GM18502 (cell line): ENCODE measurements at regions not wholly inside any gene's neighbourhood (a gene's known extent, or its start where the extent isn't known, plus 50 kb on each side); places are given as distances from the start of the nearest gene placed in this dataset.
A peak's percentile ranks its signal among the peaks of the same experiment; 100 is the strongest.

Experiments
- ATAC-seq: cut with Tn5 transposase; IDR thresholded peaks from one replicate; pipeline ENCODE4 v1.9.1; 2021; ENCODE audit warnings: mild to moderate bottlenecking; ENCODE audit not compliant: unreplicated experiment, poor library complexity

DNA sequence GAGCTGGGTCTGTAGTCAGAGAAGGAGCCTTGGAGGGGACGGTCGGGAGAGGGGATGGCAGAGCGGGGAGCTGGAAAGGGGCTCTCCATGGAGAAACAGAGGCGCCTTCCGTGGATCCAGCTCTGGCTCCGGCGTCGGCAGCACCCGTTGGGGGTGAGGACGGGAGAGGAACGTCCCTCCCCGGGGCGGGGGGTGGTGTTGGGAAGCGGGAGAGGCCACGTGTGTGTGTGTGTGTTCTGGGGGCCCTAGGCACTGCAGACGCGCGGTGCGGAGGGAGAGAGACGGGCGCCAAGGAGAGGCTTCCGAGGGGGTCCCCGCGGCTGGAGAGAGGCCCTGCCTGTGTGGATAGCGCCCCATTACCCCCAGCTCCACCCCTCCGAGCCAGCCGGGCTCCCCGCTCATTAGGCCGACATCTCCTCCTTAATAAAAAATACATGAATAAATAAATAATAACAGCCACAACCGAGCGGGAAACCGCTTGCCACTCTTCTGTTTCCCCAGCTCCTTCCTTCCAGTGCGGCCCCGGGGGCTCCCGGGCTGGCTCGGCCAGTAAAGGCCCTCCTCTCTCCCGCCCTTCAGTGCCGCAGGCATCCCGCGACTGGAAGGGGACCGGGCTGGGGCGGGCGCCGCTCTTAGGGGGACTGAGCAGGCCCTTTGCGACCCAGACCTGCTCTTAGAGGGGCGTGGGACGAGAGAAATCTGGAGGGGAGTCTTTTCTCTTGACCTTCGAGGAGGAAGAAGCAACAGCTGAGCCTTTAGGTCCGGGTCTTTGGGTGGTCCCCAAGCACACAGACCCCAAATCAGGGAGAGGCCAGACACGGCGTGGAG is 71.3 kb upstream of the ARAP3 start:
- no peak for ATAC-seq

DNA sequence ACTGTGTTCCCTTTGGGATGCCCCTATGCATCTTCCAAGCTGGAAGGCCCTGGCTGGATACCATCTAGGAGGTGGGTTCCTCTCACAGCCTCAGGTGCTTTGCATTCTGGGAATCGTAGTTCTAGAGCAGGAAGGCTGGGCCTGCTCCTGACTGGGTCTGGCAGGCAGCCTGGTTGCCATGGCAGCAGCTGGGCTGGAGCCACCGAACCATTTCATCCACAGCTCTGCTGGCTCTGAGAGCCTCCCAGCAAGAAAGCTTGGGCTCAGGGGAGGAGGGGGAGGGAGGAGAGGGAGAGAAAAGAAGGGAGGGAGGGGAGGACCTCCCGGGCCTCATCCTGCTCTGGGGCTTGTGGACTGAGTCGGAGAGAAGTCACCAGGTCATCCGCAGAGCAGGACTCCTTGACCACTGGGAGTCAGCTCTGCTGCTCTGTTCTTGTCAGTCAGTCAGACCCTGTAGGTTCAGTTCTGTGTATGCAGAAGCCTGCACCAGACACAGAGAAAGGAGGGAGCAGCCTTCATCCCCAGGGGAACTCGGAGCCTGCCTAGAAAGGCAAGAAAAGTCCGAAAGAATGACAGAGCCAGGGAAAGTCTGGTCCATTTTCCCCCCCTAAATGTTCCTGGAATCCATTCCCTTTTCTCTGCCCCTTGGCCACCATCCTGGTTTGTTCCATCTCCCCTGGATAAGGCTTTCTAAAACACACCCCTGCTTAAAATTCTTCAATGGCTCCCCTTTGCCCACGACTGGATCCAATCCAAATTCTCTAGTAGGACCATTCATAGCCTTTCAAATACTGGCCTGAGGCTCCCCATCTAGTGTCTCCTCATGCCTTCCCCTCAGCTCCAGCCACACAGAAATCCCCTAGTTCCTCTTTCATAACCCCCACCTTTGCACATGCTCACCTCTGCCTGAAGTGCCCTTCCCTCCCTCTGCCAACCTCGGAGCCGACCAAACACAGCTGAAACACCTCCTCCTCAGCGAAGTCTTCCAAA is 65.4 kb upstream of the ARAP3 start:
- ATAC-seq = peak; percentile 84

DNA sequence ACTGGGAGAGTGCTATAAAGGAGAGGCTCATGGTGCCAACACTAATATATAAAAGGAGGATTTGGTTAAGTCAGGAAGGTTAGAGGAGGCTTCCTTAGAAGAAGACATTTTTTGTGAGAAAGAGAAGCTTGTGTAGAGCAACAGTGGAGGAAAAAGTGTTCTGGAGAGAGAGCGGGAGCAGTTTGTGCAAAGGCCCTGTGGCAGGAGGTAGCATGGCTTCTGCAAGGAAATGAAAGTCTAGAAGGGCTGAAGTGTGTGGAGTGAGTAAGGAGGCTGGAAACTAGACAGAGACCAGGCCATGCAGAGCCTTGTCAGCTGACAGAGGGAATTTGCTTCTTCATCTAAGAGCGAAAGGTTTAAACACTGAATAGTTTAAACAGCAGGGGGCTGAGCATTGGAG is 64.4 kb upstream of the ARAP3 start:
- no peak for ATAC-seq

DNA sequence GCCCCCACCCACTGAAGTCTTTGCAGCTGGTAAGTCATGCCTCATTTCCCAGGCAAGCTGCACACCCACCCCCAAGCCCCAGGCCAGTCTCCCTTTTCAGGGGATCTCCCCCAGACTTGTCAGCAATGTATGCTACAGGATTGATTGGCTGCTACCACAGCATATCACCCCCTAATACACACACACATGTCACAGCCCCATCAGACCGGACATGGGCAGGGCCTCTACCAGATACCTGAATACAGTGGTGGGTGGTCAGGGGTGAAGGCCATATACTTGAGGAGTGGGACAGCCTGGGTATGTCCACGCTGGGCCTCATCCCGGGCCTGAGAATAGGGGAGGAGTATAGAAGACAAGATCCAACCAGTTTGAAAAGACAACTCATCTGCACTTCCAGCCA is 63.4 kb upstream of the ARAP3 start:
- ATAC-seq = no peak

DNA sequence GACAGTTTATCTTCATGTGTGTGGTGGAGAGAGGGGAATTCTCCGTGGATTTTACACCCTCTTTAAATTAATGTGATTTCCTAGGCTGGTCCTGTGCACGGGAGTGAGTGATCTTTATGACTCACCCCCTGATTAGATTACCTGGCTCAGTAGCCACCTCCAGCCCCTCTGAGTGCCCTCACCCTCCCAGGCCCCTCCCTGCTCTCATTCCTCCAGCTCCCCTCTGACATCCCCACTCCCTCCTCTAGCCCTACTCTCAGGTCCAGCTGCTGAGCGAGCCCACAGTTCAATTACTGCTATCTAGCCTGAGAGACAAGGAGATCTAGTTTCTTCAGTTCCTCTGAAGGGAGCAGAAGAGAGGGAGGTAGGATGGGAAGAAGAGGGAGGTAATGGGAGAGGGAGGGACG is 61.8 kb upstream of the ARAP3 start:
- no peak for ATAC-seq

DNA sequence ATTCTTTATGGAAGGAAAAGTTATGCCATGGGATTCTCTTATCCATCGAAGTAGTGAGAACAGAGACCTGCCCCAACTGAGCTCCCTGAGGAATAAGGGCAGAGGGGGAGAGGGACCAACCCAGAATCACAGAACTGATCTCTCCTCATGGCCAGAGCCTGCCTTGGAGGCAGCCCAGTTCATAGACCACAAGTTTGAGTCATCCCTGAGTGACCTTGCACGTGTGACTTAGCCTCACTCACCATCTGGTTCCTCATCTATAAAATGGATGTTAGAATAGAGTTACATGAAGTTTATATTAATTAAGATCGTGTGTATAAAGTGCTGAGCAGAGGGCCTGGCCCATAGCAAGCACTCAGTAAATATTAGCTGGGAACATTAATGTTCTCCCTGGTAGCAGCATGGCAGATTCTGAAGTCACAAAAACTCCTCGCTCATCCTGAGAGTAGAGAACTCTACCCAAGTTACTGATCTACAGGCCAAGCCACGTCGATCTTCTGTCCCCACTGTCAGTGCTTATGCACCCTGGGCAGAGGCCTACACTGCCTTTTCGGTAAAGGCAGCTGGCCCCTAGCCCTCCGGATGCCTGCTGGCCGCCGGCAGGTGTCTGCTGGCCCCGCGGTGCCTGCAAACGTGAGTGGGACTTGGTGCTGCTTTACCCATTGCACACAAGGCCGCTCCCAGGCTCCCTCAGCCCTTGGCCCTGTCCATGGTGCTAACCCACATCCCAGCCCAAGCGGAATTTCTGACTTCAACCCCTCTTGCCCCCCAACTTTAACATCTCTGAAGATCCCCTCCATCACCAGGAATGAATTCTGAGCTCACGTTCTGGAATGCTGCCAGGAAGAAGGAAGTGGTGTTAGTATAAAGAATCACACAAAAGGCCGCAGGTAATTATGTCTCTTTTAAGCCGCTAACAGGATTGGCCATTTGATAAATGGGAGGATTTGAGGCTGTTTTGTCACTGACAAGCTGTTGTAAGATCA is 61.1 kb upstream of the ARAP3 start:
- no peak for ATAC-seq

DNA sequence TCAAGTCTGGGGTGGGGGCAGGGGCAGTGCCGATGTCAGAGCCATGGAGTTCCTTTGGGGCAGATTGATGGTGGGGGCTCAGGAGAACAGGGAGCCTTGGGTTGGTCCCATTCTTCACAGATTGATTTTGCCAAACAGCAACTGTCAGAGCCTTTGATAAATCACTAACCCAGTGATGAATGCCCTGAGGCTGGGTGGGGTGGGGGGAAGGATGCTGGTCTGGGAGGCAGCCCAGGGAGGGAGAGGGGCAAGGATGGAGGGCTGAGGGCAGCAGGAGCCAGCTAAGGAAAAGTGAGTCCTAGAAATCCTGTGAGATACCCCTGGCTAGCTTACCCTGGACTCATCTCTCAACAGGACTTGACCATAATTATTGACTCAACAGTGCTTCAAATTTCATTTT is 60.1 kb upstream of the ARAP3 start:
- ATAC-seq = no peak

DNA sequence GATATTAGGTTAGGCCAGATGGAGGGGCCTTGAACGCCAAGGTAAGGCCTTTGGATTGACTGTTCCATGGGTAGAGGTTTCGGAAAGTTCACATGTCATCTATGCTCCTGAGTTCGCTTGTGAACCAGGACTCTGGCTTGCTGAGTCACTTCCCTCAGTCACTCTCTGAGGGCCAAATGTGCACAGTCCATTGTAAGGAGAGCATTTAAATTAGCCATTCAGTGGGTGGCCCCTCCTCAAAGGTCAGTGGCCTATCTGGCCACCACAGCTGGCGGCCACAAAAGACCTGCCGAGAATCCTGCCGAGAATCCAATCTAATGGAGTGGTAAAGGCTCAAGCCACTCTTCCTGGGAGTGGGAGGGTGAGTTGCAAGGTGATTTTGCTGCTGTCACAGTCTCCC is 58.9 kb upstream of the ARAP3 start:
- no peak for ATAC-seq

DNA sequence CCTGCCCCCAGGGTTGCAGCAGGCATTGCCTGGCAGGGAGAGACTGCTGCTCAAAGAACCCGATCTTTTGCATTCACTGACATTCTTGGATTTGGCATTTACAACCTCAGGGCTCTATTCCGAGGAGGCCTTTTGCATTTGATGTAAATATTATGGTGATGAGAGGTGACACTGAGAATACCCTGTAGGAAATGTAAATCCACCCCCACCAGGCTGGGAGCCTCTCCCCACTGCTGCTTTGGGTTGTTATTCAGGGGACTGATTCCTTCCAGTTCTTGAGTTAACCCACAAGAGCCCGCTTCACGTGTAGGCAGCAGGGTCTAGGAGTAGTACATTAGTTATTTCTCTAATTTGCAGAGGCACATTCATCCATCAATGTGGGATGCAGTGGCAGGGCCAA is 55.5 kb upstream of the ARAP3 start:
- ATAC-seq = no peak

DNA sequence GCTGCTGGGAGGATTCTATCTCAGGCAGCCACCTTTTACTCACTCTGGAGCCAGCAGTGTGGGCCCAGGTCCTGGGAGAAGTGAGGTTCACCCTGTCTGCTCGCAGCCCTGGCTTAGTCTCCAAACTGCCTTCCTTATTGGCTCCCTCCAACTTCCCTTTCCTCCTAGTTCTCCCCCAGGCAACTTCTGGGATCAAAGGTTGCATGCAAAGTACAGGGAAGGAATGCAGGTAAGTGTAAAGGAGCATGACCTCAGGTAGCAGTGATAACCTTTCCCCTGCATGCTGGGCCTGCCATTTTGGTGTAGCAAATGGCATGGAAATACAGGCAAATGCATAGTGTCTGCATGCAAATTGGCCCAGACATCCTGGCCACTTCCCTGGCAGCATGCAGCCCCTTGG is 53.8 kb upstream of the ARAP3 start:
- no peak for ATAC-seq

DNA sequence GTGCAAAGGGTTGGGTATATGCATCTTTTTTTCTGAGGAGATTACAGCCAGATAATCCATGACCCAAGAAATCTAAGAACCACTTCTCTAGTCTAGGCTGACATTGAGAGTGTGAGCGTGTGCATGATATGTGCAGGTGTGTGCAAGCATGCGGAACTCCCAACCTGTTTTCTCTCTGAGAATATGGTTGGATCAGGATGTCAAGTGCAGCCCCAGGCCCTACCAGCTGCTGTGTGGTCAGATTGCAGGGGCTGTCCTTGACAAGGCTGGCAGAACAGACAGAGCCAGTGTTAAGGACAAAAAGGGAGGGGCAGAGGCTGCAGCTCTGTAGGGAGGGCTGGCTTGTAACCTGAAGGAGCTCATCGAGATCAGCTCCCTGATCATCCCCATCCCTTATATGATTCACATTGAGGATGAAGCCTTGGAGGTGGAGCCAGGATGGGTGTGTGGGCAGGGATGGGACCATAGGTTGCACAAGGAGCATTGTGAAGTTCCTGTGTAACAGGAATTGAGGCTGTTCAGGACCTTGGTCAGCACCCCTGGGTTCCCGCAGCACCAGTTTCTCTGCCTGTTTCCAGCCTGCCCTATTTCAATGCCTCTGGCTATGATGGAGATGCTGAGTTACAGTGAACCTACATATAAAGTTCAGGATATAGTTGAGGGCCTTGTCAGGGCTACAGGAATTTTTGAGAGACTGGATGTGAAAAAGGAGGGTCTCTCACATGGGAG is 52.6 kb upstream of the ARAP3 start:
- no peak for ATAC-seq

DNA sequence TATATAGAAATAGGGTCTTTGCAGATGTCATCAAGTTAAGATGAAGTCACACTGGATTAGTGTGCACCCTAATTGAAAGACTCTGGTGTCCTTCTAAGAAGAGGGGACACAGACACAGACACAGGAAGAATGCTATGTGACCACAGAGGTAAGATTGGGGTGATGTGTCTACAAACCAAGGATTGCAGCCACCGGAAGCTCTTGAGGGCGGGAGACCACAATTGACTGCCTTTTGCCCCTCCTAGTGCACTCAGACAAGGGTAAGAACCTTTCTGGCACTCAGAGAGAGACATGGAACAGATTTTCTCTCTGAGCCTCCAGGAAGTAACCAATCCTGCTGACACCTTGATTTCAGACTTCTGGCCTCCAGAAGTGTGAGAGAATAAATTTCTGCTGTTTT is 51.2 kb upstream of the ARAP3 start:
- no peak for ATAC-seq

DNA sequence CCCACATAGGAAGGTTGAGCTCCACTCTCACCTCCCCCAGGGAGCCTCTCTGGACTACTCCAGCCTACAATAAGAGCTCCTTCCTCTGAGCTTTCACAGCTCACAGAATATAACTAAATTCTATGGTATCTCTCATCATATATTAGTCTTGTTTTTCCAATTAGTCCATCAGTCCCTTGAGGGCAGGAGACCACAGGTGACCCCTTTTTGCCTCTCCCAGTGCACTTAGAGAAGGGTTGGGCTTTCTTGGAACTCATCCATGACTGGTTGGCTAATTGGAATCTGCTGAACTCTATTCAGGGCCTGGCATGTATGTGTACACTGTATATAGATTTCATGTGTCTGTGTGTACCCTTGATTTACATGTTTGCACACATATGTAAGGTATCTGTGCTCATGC is 50.4 kb upstream of the ARAP3 start:
- no peak for ATAC-seq
